ENCODE measurements at regions not wholly inside any gene's neighbourhood (a gene's known extent, or its start where the extent isn't known, plus 50 kb on each side); places are given as distances from the start of the nearest gene placed in this dataset.

DNA sequence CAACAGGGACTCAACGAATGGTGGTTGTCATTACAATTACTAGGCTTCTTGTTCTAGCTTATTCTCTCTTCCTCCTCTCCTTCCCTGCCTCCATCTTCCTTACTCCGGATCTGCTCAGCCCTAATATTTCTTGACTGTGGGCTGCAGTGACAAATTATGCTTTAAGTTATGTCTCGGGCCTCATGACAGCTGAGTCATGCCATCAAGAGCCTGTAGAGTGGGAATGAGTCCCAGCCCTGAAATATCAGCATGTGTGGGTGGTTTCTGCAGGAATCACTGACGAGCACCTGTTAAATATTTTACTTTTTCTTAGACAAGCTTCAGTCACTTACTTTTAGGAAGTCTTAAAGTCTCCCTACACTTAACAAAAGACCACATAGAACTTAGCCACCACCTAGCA, 83.1 kb upstream of the CBLN4 start:
- H3K79me2 ChIP-seq (ENCODE audit: control insufficient read depth, insufficient read depth, low read length) = no peaks in the 10 kb centered on the region
- no peaks in the 10 kb centered on the region for H3K9me1 ChIP-seq (ENCODE audit: control insufficient read depth, insufficient read depth, low read length)
- POLR2A ChIA-PET = no interaction called here
- no peak for ATAC-seq
- no peak for DNase-seq (ENCODE audit: extremely low read depth in 1 of 4, low spot score in 3 of 4)
- H3K36me3 ChIP-seq (ENCODE audit: control insufficient read depth, insufficient read depth, low read length) = no peaks in the 10 kb centered on the region
- no peak overlapping the region for H2AFZ ChIP-seq (ENCODE audit: low read depth, low read length)
- H3K4me2 ChIP-seq (ENCODE audit: insufficient read depth, low read length) = no peak overlapping the region
- H3K9me3 ChIP-seq (replicated peaks; ENCODE audit: control insufficient read depth, insufficient read depth, low read depth, low read length) = no peaks in the 10 kb centered on the region; the same call in 1 of the 2 replicates
- in situ Hi-C loops (cut with MboI) = no loop called here
- no peak for FAIRE-seq
- 3% methylated on average over 4 of the region's 4 CpGs for WGBS (ENCODE audit: insufficient coverage, low coverage, missing lambda C conversion rate)
- H3K9ac ChIP-seq (ENCODE audit: insufficient read depth in 1 of 2, low read depth in 2 of 2, low read length in 2 of 2) = no peak overlapping the region
- no peak overlapping the region for H3K4me3 ChIP-seq
- H4K20me1 ChIP-seq (replicated peaks; ENCODE audit: control insufficient read depth, insufficient read depth, low read length) = no peaks in the 10 kb centered on the region
- BruUV-seq (replicated peaks) = no TSS peak
- H3K4me1 ChIP-seq (replicated peaks in 1 of 2; ENCODE audit: control insufficient read depth in 2 of 2, insufficient read depth in 2 of 2, low read length in 2 of 2) = no peaks in the 10 kb centered on the region
- H3K27me3 ChIP-seq (ENCODE audit: control insufficient read depth in 2 of 2, insufficient read depth in 2 of 2, low read length in 2 of 2) = no peaks in the 10 kb centered on the region
- CTCF ChIA-PET (ENCODE audit: low intra/inter-chr PET ratio) = no interaction called here
- no peak overlapping the region for H3K27ac ChIP-seq (ENCODE audit: extremely low read depth, low read depth, low read length)
- intact Hi-C loops (cut with micrococcal nuclease) = no loop called here
- TF ChIP-seq, protein P1, sequence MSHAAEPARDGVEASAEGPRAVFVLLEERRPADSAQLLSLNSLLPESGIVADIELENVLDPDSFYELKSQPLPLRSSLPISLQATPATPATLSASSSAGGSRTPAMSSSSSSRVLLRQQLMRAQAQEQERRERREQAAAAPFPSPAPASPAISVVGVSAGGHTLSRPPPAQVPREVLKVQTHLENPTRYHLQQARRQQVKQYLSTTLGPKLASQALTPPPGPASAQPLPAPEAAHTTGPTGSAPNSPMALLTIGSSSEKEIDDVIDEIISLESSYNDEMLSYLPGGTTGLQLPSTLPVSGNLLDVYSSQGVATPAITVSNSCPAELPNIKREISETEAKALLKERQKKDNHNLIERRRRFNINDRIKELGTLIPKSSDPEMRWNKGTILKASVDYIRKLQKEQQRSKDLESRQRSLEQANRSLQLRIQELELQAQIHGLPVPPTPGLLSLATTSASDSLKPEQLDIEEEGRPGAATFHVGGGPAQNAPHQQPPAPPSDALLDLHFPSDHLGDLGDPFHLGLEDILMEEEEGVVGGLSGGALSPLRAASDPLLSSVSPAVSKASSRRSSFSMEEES (CRISPR knock-in tag; IDR thresholded peaks at IDR 0.05) = no peak
- TF ChIP-seq, protein P2, sequence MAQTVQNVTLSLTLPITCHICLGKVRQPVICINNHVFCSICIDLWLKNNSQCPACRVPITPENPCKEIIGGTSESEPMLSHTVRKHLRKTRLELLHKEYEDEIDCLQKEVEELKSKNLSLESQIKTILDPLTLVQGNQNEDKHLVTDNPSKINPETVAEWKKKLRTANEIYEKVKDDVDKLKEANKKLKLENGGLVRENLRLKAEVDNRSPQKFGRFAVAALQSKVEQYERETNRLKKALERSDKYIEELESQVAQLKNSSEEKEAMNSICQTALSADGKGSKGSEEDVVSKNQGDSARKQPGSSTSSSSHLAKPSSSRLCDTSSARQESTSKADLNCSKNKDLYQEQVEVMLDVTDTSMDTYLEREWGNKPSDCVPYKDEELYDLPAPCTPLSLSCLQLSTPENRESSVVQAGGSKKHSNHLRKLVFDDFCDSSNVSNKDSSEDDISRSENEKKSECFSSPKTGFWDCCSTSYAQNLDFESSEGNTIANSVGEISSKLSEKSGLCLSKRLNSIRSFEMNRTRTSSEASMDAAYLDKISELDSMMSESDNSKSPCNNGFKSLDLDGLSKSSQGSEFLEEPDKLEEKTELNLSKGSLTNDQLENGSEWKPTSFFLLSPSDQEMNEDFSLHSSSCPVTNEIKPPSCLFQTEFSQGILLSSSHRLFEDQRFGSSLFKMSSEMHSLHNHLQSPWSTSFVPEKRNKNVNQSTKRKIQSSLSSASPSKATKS (CRISPR knock-in tag; IDR thresholded peaks at IDR 0.05) = no peak
- TF ChIP-seq PHF20 (IDR thresholded peaks at IDR 0.05; ENCODE audit: partially characterized antibody) = no peak
- TF ChIP-seq ZSCAN29 (IDR thresholded peaks at IDR 0.05) = no peak
- TF ChIP-seq, protein P3, sequence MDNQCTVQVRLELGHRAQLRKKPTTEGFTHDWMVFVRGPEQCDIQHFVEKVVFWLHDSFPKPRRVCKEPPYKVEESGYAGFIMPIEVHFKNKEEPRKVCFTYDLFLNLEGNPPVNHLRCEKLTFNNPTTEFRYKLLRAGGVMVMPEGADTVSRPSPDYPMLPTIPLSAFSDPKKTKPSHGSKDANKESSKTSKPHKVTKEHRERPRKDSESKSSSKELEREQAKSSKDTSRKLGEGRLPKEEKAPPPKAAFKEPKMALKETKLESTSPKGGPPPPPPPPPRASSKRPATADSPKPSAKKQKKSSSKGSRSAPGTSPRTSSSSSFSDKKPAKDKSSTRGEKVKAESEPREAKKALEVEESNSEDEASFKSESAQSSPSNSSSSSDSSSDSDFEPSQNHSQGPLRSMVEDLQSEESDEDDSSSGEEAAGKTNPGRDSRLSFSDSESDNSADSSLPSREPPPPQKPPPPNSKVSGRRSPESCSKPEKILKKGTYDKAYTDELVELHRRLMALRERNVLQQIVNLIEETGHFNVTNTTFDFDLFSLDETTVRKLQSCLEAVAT (IDR thresholded peaks at IDR 0.05) = no peak
- no peak for TF ChIP-seq IFI16 (CRISPR knock-in tag; IDR thresholded peaks at IDR 0.05)
- no peak for TF ChIP-seq COPS2 (conservative IDR thresholded peaks at IDR 0.05)
- TF ChIP-seq, protein P4, sequence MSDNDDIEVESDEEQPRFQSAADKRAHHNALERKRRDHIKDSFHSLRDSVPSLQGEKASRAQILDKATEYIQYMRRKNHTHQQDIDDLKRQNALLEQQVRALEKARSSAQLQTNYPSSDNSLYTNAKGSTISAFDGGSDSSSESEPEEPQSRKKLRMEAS (CRISPR knock-in tag; IDR thresholded peaks at IDR 0.05) = no peak
- TF ChIP-seq, protein P5, sequence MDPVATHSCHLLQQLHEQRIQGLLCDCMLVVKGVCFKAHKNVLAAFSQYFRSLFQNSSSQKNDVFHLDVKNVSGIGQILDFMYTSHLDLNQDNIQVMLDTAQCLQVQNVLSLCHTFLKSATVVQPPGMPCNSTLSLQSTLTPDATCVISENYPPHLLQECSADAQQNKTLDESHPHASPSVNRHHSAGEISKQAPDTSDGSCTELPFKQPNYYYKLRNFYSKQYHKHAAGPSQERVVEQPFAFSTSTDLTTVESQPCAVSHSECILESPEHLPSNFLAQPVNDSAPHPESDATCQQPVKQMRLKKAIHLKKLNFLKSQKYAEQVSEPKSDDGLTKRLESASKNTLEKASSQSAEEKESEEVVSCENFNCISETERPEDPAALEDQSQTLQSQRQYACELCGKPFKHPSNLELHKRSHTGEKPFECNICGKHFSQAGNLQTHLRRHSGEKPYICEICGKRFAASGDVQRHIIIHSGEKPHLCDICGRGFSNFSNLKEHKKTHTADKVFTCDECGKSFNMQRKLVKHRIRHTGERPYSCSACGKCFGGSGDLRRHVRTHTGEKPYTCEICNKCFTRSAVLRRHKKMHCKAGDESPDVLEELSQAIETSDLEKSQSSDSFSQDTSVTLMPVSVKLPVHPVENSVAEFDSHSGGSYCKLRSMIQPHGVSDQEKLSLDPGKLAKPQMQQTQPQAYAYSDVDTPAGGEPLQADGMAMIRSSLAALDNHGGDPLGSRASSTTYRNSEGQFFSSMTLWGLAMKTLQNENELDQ (CRISPR knock-in tag; IDR thresholded peaks at IDR 0.05; ENCODE audit: borderline replicate concordance) = no peak
- no peak for TF ChIP-seq RB1 (IDR thresholded peaks at IDR 0.05; ENCODE audit: low read depth)
- TF ChIP-seq GABPB1 (CRISPR knock-in tag; IDR thresholded peaks at IDR 0.05) = no peak
- TF ChIP-seq HCFC1 (IDR thresholded peaks at IDR 0.05; ENCODE audit: low read depth, low read length) = no peak
- no peak for TF ChIP-seq U2AF1 (optimal IDR thresholded peaks at IDR 0.05; ENCODE audit: low read depth, low read length)
- no peak for TF ChIP-seq SPI1 (IDR thresholded peaks at IDR 0.05; ENCODE audit: borderline replicate concordance, low read depth, low read length)
- TF ChIP-seq MEIS2 (IDR thresholded peaks at IDR 0.05; ENCODE audit: partially characterized antibody) = no peak
